ENCODE measurements at regions not wholly inside any gene's neighbourhood (a gene's known extent, or its start where the extent isn't known, plus 50 kb on each side); places are given as distances from the start of the nearest gene placed in this dataset.

- no peak for TF ChIP-seq CTCF (IDR thresholded peaks at IDR 0.05; ENCODE audit: insufficient read depth, low read depth, low read length)
- no peak for TF ChIP-seq EZH2 (IDR thresholded peaks at IDR 0.05; ENCODE audit: insufficient read depth, low read length)
These were observed 300.9 kb upstream of the G2E3 start for GRCh38 chr14:30257946-30258661.

All from astrocyte (in vitro differentiated cells and primary cell).